Activated CD8-positive, alpha-beta memory T cell treated with anti-CD3 and anti-CD28 coated beads for 4 hours (primary cell): ENCODE measurements at regions not wholly inside any gene's neighbourhood (a gene's known extent, or its start where the extent isn't known, plus 50 kb on each side); places are given as distances from the start of the nearest gene placed in this dataset.

Experiments
- DNase-seq, 2 donors: peaks; one replicate each; pipeline ENCODE4 v3.0.0-alpha.2; 2020; ENCODE audit warnings: low read depth in 2 of 2

- no peak for DNase-seq
Measured at GRCh38 chr5:38207343-38207742, 51.0 kb upstream of the EGFLAM start.

GRCh38 chr5:38202741-38203140, 55.6 kb upstream of the EGFLAM start:
- no peak for DNase-seq

GRCh38 chr5:38200872-38201557, 57.3 kb upstream of the EGFLAM start:
- DNase-seq: no peak

GRCh38 chr5:38197118-38197517, 61.2 kb upstream of the EGFLAM start:
- DNase-seq: no peak

GRCh38 chr5:38193015-38193581, 65.3 kb upstream of the EGFLAM start:
- DNase-seq: peak; percentile 8 to 13

- no peak for DNase-seq
Measured at GRCh38 chr5:38191693-38192092, 66.7 kb upstream of the EGFLAM start.

GRCh38 chr5:38190111-38190510, 68.2 kb upstream of the EGFLAM start:
- DNase-seq: no peak

GRCh38 chr5:38189081-38189504, 69.3 kb upstream of the EGFLAM start:
- DNase-seq: no peak

- no peak for DNase-seq
Measured at GRCh38 chr5:38188591-38188990, 69.8 kb upstream of the EGFLAM start.

- DNase-seq: no peak
Measured at GRCh38 chr5:38187532-38187931, 70.8 kb upstream of the EGFLAM start.

GRCh38 chr5:38184627-38185026, 73.7 kb upstream of the EGFLAM start:
- DNase-seq: no peak

GRCh38 chr5:38182991-38183390, 75.4 kb upstream of the EGFLAM start:
- DNase-seq: no peak

GRCh38 chr5:38168029-38168428, 90.3 kb upstream of the EGFLAM start:
- no peak for DNase-seq

- DNase-seq: no peak
Measured at GRCh38 chr5:38167562-38167996, 90.8 kb upstream of the EGFLAM start.

- DNase-seq: no peak
Measured at GRCh38 chr5:38166832-38167231, 91.5 kb upstream of the EGFLAM start.

- no peak for DNase-seq
Measured at GRCh38 chr5:38165435-38165834, 92.9 kb upstream of the EGFLAM start.

- no peak for DNase-seq
Measured at GRCh38 chr5:38164776-38165399, 93.5 kb upstream of the EGFLAM start.

- no peak for DNase-seq
Measured at GRCh38 chr5:38163636-38164237, 94.6 kb upstream of the EGFLAM start.

GRCh38 chr5:38162625-38163024, 95.7 kb upstream of the EGFLAM start:
- DNase-seq: no peak

- no peak for DNase-seq
Measured at GRCh38 chr5:38157024-38157423, 101.3 kb upstream of the EGFLAM start.

- DNase-seq: no peak
Measured at GRCh38 chr5:38154615-38155204, 103.6 kb upstream of the EGFLAM start.

GRCh38 chr5:38151878-38152277, 106.5 kb upstream of the EGFLAM start:
- no peak for DNase-seq

GRCh38 chr5:38149815-38150195, 108.6 kb upstream of the EGFLAM start:
- DNase-seq: no peak
